ENCODE measurements at regions not wholly inside any gene's neighbourhood (a gene's known extent, or its start where the extent isn't known, plus 50 kb on each side); places are given as distances from the start of the nearest gene placed in this dataset.
"Not testable (repeated sequence)": the region's sequence is repeated elsewhere in the genome, so short reads cannot be mapped to it uniquely, and the experiment has no call there.

GRCh38 chr1:104776-105175, 346.7 kb downstream of the OR4F29 start:
- DNase-seq (ENCODE audit: low read depth) = not testable (repeated sequence)

GRCh38 chr1:99481-99880, 352.0 kb downstream of the OR4F29 start:
- not testable (repeated sequence) for DNase-seq (ENCODE audit: low read depth)

GRCh38 chr1:98811-99210, 352.7 kb downstream of the OR4F29 start:
- DNase-seq (ENCODE audit: low read depth) = not testable (repeated sequence)

GRCh38 chr1:91279-91678, 360.2 kb downstream of the OR4F29 start:
- not testable (repeated sequence) for DNase-seq (ENCODE audit: low read depth)

GRCh38 chr1:88110-88509, 363.4 kb downstream of the OR4F29 start:
- not testable (repeated sequence) for DNase-seq (ENCODE audit: low read depth)

- DNase-seq (ENCODE audit: low read depth) = not testable (repeated sequence)
Measured at GRCh38 chr1:79152-79551, 372.3 kb downstream of the OR4F29 start.

GRCh38 chr1:65119-65518, 386.4 kb downstream of the OR4F29 start, which contains the start of gene OR4F5:
Gene OR4F5, plus strand, starts transcription at chr1:65419.
- not testable (repeated sequence) for DNase-seq (ENCODE audit: low read depth)

- DNase-seq (ENCODE audit: low read depth) = not testable (repeated sequence)
Measured at GRCh38 chr1:56014-56531, 395.4 kb downstream of the OR4F29 start.

- DNase-seq (ENCODE audit: low read depth) = not testable (repeated sequence)
Measured at GRCh38 chr1:53182-53581, 398.3 kb downstream of the OR4F29 start.

- DNase-seq (ENCODE audit: low read depth) = not testable (repeated sequence)
Measured at GRCh38 chr1:41965-42466, 409.5 kb downstream of the OR4F29 start.

- DNase-seq (ENCODE audit: low read depth) = not testable (repeated sequence)
Measured at GRCh38 chr1:41197-41596, 410.3 kb downstream of the OR4F29 start.

- DNase-seq (ENCODE audit: low read depth) = not testable (repeated sequence)
Measured at GRCh38 chr1:29183-29582, 422.3 kb downstream of the OR4F29 start.

GRCh38 chr1:17298-17697, 434.2 kb downstream of the OR4F29 start:
- DNase-seq (ENCODE audit: low read depth) = not testable (repeated sequence)

- not testable (repeated sequence) for DNase-seq (ENCODE audit: low read depth)
Measured at GRCh38 chr1:16025-16424, 435.5 kb downstream of the OR4F29 start.

GRCh38 chr1:9941-10717, 441.3 kb downstream of the OR4F29 start:
- DNase-seq (ENCODE audit: low read depth) = not testable (repeated sequence)
